Uterus (tissue), 2 donors: ENCODE measurements at regions not wholly inside any gene's neighbourhood (a gene's known extent, or its start where the extent isn't known, plus 50 kb on each side); places are given as distances from the start of the nearest gene placed in this dataset.

Experiments
- POLR2A ChIP-seq, 2 donors: fragments of 450-650 bp; IDR thresholded peaks; one replicate each; pipeline ENCODE4 v1.6.1; 2016; ENCODE audit warnings: antibody characterized with exemption in 2 of 2, mild to moderate bottlenecking in 1 of 2, moderate library complexity in 1 of 2
- TF ChIP-seq, protein P1 (sequence below), 4 experiments: fragments of 200-600 bp in 2 of 4; fragments of 450-650 bp in 2 of 4; sonication (generic) in 2 of 4; IDR thresholded peaks; one replicate each; pipeline ENCODE4 v1.5.1; 2016 to 2019; ENCODE audit warnings: antibody characterized with exemption in 4 of 4, mild to moderate bottlenecking in 2 of 4, moderate library complexity in 1 of 4

- no peak for TF ChIP-seq POLR2A (IDR thresholded peaks at IDR 0.05)
- TF ChIP-seq, protein P1, sequence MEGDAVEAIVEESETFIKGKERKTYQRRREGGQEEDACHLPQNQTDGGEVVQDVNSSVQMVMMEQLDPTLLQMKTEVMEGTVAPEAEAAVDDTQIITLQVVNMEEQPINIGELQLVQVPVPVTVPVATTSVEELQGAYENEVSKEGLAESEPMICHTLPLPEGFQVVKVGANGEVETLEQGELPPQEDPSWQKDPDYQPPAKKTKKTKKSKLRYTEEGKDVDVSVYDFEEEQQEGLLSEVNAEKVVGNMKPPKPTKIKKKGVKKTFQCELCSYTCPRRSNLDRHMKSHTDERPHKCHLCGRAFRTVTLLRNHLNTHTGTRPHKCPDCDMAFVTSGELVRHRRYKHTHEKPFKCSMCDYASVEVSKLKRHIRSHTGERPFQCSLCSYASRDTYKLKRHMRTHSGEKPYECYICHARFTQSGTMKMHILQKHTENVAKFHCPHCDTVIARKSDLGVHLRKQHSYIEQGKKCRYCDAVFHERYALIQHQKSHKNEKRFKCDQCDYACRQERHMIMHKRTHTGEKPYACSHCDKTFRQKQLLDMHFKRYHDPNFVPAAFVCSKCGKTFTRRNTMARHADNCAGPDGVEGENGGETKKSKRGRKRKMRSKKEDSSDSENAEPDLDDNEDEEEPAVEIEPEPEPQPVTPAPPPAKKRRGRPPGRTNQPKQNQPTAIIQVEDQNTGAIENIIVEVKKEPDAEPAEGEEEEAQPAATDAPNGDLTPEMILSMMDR (IDR thresholded peaks at IDR 0.05), result no peak
Observed at GRCh38 chr14:53550776-53551175, 397.7 kb upstream of the DDHD1 start.
